ELF-1 (cell line): ENCODE measurements at regions not wholly inside any gene's neighbourhood (a gene's known extent, or its start where the extent isn't known, plus 50 kb on each side); places are given as distances from the start of the nearest gene placed in this dataset.

ENCODE experiments used
- DNase-seq: peaks from one replicate; pipeline ENCODE4 v3.0.0-alpha.2; 2016; ENCODE audit warnings: low read depth, low spot score

DNA sequence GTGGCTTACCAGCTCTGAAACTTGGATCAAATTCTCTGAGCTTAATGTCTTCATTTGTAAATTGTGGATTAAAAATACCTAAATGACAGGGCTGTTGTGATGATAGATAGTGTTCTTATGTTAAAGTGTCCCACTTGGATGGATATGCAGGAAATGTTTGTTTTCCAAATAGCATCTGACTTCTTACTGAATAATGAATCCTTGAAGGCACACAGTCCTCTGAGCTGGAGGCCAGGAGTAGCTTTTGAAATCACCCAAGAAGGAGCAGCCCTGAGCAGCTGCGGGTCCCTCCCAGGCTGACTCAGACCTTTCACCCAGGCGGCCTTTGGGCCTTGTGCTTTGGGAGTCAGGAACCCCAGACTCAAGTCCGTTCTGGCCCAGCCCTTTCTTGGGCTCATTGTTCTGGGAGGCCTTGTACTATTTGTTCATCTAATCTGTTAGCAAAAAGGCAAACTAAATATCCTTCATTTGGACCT is 173.0 kb upstream of the GATA6 start:
- no peak for DNase-seq

DNA sequence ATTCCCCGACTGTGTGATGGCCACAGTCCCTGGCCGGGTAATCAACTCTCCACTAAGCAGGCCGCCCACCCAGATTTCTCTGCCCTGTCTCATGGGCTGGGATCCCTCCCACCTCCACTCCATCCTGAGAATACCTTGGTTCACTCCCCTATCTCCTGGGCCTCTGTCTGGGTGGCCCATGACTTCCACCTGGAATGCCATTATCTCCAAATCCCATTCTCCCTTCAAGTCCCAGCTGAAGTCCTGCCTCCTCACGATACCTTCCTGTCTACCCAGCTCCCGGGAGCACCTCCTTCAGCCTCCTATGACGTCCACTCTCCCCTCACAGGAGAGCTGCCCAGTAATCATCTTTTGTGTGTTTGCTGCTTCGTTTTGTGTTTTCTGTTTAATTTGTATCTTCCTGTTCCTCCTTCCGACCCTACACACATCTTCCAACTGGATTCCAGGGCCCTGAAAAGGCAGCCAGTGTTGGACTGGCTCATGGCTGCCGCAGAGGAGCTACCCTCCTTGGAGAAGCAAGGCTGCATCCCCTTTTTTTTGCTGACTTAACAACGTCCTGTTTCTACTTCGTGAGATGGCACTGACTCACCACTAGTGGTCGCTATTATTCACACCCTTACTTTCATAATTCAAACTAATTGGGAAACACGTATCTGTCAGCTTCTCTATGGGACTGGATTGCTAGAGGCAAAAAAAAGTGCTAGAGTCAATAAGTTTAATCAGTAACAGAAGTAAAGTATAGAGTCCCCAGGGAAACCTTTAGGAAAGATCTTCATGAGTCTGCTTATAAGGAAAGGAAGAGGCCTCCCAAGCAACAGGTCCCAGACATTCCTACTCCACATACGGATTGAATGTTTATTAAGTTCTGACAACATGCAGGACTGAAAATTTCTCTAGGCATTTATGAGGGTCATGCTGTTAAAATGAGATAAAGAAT is 171.9 kb upstream of the GATA6 start:
- peak; percentile 58 for DNase-seq

DNA sequence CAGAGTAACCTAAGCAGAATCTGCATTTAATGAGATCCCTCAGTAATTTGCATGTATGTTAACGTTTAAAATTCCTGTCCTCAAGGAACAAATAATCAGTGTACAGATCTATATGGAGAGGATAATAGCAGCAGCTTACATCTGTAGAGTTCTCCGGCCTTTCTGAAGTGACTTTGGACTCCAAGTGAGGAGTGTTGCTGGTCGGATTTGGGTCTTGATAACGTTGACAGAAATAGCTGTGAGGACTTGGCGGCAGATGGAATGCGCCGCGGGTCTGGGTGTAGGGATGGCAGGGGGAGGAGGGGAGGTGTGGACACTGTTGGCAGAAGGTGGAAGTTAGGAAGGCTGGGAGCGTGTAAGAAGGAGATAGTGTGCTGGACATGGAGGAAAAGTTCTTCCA is 170.9 kb upstream of the GATA6 start:
- peak; percentile 52 for DNase-seq

DNA sequence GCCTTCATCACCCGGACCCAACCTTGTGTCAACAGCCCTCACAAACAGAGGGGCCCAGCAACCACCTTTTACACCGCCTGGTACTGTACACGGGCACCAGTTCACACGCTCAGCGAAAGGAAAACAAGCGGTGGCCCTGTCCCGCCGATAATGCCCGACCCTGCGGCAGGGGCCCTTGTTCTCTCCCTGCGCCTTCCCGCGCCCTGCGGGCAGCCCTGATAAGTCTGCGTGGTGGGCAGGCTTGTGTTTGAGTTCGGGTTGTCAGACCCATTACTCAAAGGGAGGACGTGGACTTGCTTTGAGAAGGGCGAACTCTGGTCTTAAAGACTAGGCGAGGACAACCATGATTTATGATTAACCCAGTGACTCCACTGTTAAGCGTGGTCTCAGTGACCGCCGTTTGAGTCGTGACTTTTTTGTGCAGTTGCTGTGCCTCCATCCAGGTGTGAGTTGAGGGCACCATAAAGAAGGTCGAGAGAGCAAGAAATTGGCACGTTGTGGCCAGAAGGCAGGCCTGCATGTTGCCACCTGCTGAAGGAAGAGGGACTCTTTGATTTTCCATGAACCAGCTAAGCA is 167.4 kb upstream of the GATA6 start:
- DNase-seq, result no peak

DNA sequence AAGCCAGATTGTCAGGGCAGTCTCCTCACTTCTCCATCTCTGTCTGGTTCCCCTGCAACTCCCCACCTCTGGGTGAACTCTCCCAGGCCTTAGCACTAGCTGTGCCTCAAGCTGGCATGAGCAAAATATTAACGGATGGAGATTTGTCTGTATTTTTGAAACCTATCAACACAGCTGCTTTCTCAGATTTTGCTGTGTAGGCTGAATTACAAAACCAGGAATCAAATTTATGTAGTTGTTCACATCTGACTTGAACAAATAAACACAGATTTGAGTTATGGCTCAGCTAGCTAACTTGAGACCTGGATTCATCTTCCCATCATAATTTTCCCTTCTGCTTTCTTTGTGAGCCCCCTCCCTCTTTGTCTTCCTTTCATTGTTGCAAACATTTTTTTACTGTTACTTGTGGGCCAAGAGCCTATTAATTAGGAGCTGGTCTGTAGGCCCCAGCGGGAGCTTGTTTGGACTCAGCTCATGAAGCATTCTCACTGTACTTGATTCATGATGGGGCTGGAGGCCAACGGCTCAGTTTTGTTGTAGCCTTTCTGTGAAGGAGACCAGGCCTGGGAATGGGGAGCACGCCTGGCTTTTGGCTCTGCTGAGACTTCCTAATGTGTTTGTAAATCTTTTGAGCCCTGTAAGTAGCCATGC is 164.1 kb upstream of the GATA6 start:
- DNase-seq, result peak; percentile 66

DNA sequence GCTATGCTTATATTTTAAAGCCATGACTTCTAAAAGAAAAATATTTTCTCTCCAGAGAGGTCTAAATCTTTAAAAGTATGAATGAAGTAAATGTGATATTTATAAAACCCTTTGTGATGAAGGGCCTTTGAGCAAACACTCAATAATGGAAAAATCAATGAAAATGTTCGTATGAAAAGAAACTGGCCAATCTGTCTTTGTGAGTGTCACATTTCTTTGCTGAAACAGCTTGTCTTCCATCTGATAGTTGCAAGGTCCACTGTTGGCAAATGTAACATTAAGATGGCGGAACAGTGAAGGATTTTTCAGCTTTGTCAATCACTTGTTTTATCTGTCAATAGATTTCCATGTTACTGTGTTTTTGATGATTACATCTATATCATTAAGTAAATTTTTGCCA is 162.9 kb upstream of the GATA6 start:
- no peak for DNase-seq

DNA sequence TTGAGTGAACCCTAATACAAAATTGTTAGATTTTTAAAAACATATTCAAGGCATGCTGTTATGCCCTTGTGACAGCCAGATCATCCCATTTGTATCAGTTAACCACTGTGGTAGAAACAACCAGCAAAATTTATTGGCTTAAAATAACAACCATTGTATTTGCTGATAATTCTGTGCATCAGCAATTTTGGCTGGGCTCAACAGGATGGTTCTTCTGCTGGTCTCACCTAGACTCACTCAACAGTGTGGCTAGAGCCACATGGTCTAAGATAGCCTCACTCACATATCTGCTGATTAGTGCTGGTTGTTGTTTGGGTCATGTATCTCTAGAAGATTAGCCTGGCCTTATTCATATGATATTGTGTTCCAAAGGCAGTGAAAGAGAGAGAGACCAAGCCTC is 160.1 kb upstream of the GATA6 start:
- no peak for DNase-seq

DNA sequence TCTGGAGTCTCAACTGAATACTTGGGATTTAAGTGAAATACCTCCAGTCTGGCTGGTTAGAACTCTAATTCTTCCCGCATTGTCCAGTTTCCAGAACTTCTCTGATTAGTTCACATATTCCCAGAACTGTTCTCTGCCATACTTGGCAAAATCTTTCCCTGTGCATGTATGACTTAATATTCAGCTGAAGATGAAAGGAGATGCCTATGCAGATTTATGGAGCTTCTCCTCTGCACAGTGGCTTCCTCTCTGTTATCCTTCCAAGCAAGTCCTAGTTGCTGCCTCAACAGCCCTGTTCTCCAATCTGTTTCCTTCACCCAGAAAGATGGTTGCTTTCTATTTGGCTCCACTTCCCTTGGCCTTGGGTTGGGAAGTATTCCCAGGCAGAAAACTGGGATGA is 155.4 kb upstream of the GATA6 start:
- no peak for DNase-seq

DNA sequence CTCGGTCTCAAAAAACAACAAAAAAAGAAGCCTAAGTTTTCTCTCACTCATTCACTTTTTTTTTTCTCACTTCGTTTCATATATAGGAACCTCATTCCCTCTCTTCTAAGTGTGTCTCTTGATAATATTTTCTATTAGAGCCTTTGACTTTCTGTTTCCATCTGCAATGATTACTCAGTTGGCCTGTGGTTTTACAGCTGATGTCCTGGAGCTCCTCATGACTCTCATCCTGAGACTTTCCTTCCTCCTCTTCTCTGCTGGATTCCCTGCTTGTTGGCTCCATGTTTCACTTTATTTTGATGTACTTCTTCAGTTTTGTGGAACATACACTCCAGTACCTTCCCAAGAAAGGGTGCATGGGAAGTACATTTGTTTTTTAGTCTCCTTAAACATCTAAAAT is 154.2 kb upstream of the GATA6 start:
- no peak for DNase-seq

DNA sequence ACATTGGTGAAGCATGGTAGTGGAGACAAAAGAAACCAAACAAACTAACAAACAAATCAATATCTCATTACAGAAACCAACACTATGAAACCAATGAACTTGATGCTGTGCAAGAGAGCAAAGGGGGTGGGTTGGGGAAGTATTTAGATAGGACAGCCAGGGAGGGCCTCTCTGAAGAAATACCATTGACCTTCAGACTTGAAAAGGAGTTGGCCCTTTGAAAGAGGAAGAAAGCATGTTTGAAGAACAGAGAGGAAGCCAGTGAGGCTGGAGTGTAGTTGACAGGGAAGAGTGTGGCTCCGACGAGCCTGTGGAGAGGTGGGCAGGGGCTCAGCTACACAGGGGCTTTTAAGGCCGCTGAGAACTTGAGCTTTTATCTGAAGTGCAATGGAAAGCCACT is 151.0 kb upstream of the GATA6 start:
- DNase-seq, result no peak

DNA sequence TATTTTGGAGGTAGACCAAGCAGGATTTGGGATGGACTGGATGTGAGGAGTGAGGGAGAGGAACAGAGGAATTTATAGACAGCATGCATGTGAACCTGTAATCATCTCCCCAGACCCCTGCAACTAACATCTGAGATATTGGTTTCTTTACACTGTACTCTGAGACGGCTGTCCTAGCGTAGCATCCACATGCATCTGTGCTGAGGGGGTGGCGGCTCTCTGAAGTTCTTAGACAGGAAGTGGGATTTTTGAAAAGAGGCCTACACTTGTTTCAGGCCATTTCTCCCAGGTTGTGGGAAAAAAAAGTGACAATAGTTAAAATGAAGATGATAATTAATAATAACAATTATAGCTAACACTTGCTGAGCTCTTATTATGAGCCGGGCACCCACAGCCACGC is 150.2 kb upstream of the GATA6 start:
- DNase-seq, result no peak

DNA sequence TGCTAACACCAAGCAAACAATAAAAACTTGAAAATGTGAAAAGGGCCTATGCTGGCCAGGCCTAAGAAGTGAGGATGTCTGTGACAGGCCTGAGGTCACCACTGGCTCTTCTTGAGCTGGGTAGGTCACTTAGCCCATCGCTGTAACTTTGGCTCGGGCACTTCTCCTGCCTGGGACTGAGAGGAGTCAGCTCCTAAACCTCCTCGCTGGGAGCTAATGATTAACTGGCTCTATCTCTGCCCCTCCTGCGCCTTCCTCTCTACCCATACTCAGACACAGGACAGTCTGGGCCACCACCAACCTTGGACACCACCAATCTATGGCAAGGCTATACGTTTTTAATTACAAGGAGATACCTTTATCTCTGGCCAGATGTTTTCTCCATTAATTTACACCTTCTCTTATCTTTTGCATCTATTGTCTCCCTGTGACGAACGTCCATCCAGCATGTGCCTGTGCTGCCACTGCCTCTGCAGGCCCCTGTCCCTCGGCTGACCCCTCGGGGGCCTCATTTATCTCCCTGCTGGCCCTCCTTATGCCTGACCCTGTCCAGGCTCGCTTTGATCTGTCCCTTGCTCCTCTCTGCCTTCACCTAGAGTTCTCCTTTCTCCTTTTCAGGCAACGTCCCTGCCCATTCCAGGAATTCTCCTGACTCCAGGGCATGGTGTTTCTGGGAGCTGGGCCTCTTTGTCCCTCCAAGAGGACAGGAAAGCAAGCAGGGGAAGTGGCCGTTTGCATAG is 149.1 kb upstream of the GATA6 start:
- DNase-seq, result peak; percentile 92

DNA sequence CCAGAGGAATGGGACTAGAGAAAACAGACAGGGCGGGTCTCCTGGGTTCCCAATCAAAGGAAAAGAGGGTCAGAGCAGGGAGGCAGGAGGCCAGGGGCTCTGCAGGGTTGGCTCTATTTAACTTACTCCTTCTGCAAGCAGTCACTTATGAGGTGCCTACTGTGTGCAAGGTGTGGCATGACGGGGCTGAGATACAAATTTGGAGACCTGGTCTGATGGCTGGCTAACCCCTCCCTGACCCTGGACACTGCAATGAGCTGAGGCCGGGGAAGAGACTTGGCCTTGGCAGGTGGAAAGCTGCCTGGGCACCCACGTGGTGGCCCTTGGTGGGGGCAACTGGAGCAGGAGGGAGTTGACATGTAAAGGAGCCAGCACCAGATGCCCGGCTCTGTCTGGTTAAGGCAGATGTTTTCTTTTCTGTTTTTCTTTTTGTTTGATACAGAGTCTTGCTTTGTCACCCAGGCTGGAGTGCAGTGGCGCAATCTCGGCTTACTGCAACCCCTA is 148.5 kb upstream of the GATA6 start:
- no peak for DNase-seq

DNA sequence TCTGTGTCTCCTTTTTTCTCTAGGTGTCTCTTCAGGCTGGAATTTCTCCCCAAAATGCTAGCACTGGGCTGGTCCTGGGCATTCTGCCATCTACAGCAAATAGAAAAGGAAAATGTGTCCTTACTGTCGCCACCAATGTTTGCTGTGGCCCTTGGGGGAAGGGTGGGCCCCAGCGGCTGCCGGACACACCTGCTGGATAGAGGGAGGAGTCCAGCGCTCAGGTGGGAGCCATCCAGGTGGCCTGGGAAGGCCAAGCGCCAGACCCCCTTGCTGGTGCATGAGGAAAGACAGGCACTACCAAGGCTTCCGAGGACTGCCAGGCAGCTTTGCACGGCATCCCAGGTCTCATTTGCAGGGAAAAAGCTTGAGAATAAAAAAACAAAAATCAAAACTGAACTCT is 147.7 kb upstream of the GATA6 start:
- DNase-seq, result no peak

DNA sequence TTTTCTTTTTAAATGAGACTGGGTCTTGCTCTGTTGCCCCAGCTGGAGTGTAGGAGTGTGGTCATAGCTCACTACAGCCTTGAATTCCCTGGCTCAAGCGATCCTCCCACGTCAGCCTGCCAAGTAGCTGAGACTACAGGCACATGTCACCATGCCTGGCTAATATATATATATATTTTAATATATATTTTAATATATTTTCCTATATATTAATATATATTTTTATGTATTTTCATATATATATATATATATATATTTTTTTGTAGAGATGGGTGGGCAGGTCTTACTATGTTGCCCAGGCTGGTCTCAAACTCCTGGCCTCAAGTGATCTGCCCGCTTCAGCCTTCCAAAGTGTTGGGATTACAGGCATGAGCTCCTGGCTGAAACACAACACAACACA is 144.5 kb upstream of the GATA6 start:
- no peak for DNase-seq

DNA sequence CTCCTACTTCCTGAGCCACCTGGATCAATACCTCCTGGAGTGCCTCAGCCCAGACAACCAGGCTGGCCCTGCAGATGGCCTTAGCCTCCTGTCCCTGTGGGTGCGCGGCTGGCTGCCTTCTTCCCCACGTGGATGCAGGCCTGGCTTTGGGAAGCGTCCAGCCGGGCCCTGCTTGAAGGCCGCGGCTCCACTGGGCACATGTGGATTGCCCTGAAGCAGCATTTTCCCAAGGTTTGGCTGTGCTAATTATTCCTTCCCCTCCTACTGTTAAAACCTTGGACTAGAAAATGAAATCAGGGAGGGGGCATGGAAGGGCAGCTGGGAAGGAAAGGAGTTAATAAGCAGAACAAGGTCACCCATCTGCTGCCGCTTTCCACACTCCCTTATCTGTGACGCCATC is 143.0 kb upstream of the GATA6 start:
- no peak for DNase-seq

DNA sequence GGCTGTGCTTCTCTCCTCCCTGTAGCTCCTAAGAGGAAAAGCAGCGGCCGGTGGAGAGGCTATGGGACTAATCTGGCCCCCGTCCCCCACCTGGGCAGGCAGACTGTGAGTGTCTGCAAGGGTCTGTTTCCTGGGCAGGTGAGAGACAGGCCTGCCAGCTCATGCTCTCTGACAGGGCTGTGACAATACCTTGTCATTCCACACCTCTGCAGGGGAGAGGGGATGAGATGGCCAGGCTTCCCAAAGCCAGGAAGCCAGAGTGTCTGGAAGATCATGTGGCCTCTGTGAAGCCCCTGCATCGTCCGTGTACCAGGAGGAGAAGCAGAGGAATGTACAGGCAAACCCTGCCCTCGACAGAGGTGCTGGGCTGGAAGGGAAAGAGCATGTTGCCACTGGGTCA is 142.5 kb upstream of the GATA6 start:
- DNase-seq, result peak; percentile 76

DNA sequence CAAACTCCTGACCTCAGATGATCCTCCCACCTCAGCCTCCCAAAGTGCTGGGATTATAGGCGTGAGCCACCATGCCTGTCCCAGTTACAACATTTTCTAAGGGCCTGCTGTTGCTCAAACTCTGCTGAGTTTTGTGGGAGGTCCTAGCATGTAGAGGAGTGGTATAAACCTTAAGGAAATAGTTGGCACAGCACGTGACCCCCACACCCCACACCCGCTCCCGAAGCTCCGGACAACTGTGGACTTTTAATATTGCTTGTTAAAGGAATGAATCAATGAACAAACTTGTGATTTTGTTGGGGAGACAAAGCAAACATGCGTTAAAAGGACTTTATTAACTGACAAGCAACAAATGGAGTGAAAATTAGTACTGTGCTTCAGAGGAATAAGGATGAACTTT is 137.8 kb upstream of the GATA6 start:
- no peak for DNase-seq

DNA sequence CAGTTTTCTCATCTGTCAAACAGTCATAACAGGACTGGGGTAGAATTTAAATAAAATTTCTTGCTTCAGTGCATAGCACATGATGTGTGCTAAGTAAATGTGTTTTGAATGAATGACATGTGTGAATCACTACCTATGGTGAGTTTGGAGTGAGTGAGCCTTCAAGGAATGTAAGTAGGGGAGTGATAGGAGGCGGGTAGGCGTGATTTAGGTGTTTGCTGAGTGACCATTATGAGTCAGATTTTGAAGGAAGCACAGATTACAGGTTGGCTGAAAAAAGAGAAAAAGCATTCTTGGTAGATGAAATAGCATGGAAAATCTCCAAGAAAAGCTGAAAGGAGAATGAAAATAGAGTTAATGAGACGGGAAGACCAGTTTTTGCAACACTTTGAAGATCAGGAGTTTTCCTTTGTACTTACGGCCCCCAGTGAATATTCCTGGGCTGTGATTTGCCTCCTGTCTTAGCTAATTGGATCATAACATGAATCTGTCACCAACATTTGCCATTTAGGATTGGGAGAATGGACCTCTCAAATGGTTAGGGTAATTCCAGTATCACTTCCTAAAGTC is 136.9 kb upstream of the GATA6 start:
- peak; percentile 30 for DNase-seq

DNA sequence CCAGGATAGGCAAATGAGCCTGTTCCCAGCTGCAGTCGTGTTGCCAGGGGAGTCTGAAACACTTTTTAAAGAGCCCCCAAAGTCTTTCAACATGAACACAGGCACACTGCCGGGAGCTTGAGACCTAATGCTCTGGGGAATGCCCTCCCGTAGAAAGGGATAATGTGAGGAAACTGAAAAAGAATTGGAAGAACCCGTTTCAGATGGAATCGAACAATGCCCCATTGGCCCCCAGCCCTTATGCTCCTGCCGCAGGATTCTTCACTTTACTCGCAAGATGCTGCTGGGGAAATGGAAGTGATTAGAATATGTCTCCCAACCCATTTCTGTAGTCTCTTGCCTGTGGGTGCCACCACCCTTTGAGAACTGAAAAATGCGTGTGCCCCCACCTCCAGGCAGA is 136.3 kb upstream of the GATA6 start:
- no peak for DNase-seq

DNA sequence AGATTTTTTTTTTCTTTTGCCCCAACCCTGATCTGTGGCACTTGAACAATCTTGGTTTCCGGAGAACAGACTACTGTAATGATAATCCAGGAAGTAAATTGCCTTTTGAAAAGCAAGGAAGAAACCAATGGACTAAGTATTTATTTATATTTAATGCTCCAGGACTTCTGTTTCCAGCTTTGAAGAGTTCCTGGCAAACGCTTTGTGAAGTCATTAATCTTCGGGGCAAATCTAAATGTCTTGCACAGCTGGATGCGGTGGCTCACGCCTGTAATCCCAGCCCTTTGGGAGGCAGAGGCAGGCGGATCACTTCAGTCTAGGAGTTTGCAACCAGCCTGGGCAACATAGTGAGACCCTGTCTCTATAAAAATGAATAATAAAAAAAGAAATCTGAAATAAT is 135.1 kb upstream of the GATA6 start:
- no peak for DNase-seq

DNA sequence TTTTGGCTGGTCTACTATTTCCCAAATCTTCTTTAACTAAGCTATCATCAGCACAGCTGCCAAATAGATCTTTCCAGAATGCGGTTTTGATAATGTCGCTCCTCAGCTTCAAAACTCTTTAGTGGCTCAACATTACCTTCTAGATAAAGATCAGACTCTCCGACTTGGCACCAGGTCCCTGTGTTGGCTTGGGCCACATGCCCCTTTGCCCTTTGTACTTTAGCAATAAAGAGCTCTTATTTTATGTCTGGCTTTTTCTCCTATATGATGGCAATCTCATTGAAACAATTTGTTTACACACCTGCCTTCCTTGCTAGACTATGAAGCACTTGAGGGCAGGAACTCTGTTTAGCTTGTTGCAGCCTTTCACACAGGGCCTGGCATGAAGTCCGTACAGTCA is 128.9 kb upstream of the GATA6 start:
- DNase-seq, result no peak
